ENCODE measurements at regions not wholly inside any gene's neighbourhood (a gene's known extent, or its start where the extent isn't known, plus 50 kb on each side); places are given as distances from the start of the nearest gene placed in this dataset.

DNA sequence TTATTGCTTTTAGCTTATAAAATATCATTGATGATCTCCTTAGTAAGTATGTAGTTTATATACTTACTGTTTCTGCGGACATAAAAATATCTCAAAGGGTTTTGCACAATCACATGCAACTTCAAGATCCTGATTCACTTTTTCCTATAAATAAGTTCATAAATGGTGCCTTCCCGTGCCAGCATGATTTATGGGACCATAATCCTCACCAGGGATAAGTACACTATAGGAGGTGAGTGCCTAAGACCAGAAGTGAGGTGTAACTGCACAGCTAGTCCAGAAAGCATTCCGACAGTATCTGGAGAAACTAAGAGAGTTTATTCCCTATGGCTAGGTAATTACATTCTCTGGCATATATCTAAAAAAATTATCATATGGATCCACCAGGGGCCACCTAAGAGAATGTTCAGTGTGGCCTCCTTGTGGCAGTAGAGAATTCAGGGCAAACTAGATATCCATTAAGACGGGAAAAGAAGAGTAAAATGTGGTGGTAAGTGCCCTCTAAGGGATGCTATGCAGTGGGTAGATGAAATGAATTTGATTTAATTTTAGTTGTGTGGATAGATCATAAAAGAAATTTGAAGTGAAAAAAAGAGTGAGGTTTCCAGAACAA lies 402.5 kb upstream of the SLC24A2 start:
- no peak for DNase-seq

DNA sequence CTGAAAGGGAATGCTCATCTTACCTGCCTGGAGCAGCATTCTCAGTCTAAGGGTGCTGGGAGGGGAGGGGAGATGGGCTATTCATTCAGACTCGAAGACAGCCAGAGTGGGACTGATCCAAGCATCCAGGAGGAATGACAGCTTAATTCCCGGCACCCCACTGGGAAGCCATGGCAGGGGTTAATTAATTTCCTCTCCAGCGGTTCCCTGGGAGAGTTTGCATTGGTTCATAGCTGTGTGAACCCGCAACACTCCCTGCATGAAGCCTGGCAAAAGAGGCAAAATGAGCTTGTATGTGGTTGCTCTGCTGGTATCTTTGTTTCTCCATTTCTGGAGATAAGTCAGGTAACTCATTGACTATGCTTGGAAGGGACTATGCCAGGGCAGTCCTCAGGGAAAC lies 401.0 kb upstream of the SLC24A2 start:
- DNase-seq: no peak

GRCh38 chr9:20188616-20189369 lies 400.0 kb upstream of the SLC24A2 start:
- DNase-seq: no peak

DNA sequence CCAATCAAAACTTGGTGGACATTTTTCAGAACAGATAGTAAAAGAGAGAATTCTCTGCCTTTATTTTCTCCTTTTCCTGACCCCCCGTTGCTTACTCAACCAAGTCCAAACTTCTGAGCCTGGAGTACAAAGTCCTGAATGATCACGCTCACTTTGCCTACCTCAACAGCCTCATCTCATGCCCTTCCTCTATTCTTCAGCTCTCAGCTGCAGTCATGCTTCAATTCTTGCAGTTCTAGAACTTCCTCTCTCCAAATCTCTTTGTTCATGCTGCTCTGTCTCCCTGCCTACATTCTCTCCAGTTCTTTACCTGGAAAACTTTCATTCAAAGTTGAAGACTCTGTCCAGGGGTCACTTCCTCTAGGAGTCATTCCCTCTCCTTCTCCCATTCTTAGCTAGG lies 398.5 kb upstream of the SLC24A2 start:
- DNase-seq: no peak

DNA sequence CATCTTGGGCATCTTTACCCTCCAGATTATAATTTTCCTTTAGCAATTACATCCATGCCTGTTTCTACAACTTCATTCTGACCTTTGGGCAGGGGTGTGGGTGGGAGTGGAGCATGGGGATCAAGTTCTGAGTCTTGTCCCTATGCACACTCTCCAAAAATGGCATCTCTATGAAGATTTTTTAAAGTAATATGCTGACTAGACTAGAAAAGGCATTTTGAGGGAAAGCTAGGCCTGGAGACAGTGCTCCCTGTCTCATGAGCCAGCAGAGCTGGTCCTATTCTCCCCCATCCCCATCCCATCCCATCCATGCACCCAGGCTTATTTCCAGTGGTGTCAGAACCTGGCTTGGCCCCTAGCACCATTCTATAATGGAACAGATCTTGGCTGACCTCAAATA lies 398.0 kb upstream of the SLC24A2 start:
- DNase-seq: no peak

- no peak for DNase-seq
Measured at GRCh38 chr9:20186231-20186630, 397.4 kb upstream of the SLC24A2 start.

DNA sequence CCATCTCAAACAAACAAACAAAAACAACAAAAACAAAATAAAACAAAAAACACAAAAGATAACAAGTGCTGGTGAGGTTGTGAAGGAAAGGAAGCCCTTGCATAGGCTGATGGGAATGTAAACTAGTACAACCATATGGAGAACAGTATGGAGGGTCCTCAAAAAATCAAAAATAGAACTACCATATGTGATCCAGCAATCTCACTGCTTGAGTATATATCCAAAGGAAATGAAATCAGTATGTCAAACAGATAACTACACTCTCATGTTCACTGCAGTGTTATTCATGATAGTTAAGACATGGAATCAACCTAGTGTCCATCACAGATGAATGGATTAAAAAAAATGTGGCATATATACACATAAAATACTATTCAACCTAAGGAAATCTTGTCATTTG lies 395.7 kb upstream of the SLC24A2 start:
- no peak for DNase-seq

DNA sequence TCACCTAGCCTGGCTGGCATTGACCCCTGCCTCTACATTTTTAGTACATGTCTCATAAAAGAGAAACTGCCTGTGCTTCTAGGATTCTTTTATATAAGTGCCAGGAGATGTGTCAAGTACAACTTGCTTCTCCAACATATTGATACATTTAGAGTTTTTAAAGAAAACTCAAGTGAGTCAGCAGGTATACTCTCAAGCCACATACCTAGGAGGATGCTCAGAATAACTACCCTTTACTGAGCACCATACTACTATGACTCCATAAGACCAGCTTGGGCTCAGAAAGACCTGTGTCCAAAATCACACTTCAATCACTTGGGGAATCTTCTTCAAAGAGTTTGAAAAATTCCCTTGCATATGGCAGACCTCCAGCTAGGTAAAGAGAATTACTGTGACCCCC lies 389.8 kb upstream of the SLC24A2 start:
- DNase-seq: no peak

DNA sequence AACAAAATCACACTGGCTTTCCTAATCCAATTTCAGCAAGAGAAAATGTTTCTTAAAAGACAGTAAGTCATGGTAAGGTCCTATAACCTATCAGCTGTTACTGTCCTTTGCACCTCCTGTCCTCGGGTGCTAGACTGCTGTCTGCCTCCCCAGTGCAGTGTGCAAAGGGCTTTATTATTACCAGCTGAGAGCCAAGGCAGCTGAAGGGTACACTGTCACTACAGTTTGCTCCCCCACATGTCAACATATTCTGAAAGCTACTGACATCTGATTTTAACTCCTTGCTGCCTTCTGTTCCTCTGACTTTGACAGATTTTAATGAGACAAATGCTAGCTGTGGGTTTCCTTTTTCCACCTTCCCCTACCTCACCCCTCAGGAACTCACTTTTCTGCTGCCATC lies 389.4 kb upstream of the SLC24A2 start:
- no peak for DNase-seq

GRCh38 chr9:20170122-20170521 lies 381.3 kb upstream of the SLC24A2 start:
- DNase-seq: no peak

GRCh38 chr9:20152151-20152725 lies 363.4 kb upstream of the SLC24A2 start:
- DNase-seq: no peak

- no peak for DNase-seq
Measured at GRCh38 chr9:20148416-20148815, 359.6 kb upstream of the SLC24A2 start.

GRCh38 chr9:20144197-20144596 lies 355.4 kb upstream of the SLC24A2 start:
- DNase-seq: no peak

- DNase-seq: no peak
Measured at GRCh38 chr9:20139763-20140290, 351.0 kb upstream of the SLC24A2 start.

GRCh38 chr9:20138841-20139240 lies 350.0 kb upstream of the SLC24A2 start:
- DNase-seq: no peak

GRCh38 chr9:20138116-20138515 lies 349.3 kb upstream of the SLC24A2 start:
- DNase-seq: no peak

DNA sequence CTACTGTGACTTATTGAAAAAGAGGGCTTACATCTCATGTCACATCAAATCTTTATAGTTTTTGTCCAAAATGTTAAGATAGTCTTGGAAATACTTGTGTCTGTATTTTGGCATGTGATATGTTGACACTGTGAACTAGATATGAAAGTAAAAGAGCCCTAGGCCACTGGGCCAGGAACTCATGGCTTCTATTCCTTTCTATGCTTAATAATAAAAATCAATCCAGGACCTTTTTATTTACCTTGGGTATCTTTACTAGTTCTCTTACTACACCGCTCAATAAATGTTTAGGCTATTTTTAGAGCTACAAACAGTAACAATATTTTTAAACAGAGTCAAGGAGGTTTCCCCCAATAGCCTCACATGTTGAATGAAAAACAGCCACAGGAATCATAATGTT lies 348.6 kb upstream of the SLC24A2 start:
- no peak for DNase-seq

DNA sequence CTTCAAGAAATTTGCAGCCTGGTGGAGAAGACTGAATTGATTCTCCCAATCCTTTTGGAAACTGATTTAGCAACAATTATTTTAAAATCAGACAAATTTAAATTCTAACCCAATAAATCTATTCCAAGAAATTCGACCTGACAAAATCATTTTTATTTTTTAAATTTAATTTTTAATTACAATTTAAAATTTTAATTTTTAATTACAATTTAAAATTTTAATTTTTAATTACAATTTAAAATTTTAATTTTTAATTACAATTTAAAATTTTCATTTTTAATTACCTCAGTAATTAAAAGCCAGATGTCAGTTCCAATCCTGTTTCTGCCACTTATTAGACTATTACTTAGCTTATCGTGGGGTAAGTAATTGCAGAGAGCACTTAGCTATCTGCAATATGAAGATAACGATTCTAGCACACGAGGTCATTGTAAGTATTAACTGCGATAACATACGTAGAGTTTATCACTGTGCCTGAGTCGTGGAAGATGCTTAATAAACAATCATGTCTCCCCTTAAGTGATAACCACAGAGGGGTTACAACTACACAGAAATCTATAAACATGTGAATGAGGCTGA lies 346.4 kb upstream of the SLC24A2 start:
- no peak for DNase-seq

DNA sequence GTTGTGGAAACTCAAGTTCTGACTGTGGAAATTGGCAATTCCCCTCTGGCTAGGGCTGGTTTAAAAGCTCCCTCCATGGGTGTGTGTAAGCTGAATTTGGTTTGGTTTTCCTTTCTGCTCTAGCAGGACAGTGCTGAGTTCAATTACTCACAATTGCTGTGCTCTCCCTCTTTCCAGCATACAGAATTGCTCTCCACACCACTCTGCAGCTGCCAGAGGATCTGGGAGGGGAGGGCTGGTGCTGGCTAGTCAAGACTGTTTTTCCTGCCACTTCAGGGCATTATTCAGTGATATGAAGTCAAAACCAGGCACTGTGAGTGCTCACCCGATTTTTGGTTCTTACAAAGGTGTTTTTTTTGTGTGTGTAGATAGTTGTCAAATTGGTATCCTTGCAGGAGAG lies 336.9 kb upstream of the SLC24A2 start:
- DNase-seq: no peak

GRCh38 chr9:20119566-20119965 lies 330.7 kb upstream of the SLC24A2 start:
- no peak for DNase-seq

GRCh38 chr9:20117986-20118385 lies 329.1 kb upstream of the SLC24A2 start:
- DNase-seq: no peak

- DNase-seq: no peak
Measured at GRCh38 chr9:20117482-20117881, 328.6 kb upstream of the SLC24A2 start.

- DNase-seq: no peak
Measured at GRCh38 chr9:20114974-20115373, 326.1 kb upstream of the SLC24A2 start.

- DNase-seq: no peak
Measured at GRCh38 chr9:20112205-20112783, 323.5 kb upstream of the SLC24A2 start.

Data from SHP77 (cell line).